A673 (cell line): ENCODE measurements at regions not wholly inside any gene's neighbourhood (a gene's known extent, or its start where the extent isn't known, plus 50 kb on each side); places are given as distances from the start of the nearest gene placed in this dataset.
"Not testable (repeated sequence)": the region's sequence is repeated elsewhere in the genome, so short reads cannot be mapped to it uniquely, and the experiment has no call there.

ENCODE experiments used
- EZH2 ChIP-seq: fragments of 200-600 bp; sonication (generic); IDR thresholded peaks from 2 replicates; pipeline ENCODE4 v1.6.1; 2017; ENCODE audit warnings: borderline replicate concordance, low read depth, mild to moderate bottlenecking, mixed read lengths, antibody characterized with exemption, low read length; ENCODE audit not compliant: poor library complexity, severe bottlenecking
- TF ChIP-seq, protein P1 (sequence below): fragments of 300-800, 200-600 bp; sonication (generic); conservative IDR thresholded peaks from 2 replicates; pipeline ENCODE4 v1.5.1; 2017; ENCODE audit warnings: low read depth, mild to moderate bottlenecking, antibody characterized with exemption, low read length, moderate library complexity, mixed read lengths

DNA sequence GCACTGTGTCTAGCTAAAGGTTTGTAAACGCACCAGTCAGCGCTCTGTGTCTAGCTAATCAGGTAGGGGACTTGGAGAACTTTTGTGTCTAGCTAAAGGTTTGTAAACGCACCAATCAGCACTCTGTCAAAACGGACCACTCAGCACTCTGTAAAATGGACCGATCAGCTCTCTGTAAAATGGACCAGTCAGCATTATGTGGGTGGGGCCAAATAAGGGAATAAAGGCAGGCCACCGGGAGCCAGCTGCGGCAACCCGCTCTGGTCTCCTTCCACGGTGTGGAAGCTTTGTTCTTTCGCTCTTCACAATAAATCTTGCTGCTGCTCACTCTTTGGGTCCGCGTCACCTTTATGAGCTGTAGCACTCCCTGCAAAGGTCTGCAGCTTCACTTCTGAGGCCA lies 90.2 kb downstream of the ASCL4 start:
- TF ChIP-seq, protein P1, sequence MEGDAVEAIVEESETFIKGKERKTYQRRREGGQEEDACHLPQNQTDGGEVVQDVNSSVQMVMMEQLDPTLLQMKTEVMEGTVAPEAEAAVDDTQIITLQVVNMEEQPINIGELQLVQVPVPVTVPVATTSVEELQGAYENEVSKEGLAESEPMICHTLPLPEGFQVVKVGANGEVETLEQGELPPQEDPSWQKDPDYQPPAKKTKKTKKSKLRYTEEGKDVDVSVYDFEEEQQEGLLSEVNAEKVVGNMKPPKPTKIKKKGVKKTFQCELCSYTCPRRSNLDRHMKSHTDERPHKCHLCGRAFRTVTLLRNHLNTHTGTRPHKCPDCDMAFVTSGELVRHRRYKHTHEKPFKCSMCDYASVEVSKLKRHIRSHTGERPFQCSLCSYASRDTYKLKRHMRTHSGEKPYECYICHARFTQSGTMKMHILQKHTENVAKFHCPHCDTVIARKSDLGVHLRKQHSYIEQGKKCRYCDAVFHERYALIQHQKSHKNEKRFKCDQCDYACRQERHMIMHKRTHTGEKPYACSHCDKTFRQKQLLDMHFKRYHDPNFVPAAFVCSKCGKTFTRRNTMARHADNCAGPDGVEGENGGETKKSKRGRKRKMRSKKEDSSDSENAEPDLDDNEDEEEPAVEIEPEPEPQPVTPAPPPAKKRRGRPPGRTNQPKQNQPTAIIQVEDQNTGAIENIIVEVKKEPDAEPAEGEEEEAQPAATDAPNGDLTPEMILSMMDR = not testable (repeated sequence)
- TF ChIP-seq EZH2 = not testable (repeated sequence)
